Pons (tissue), 1 donor: ENCODE measurements at regions not wholly inside any gene's neighbourhood (a gene's known extent, or its start where the extent isn't known, plus 50 kb on each side); places are given as distances from the start of the nearest gene placed in this dataset.

ENCODE experiments used
- DNase-seq: peaks from one replicate; pipeline ENCODE4 v3.0.0-alpha.2; 2016; ENCODE audit warnings: low spot score

- no peak for DNase-seq
Observed at GRCh38 chr5:74188351-74189105, 452.0 kb downstream of the ENC1 start.

- DNase-seq = no peak
Observed at GRCh38 chr5:74187757-74188156, 452.8 kb downstream of the ENC1 start.

GRCh38 chr5:74186356-74187315 is 453.9 kb downstream of the ENC1 start:
- DNase-seq = no peak

GRCh38 chr5:74185599-74185998 is 454.9 kb downstream of the ENC1 start:
- no peak for DNase-seq

- DNase-seq = no peak
Observed at GRCh38 chr5:74184649-74185048, 455.9 kb downstream of the ENC1 start.

GRCh38 chr5:74183041-74183440 is 457.5 kb downstream of the ENC1 start:
- no peak for DNase-seq

GRCh38 chr5:74182603-74183002 is 457.9 kb downstream of the ENC1 start:
- DNase-seq = no peak

GRCh38 chr5:74179701-74180100 is 460.8 kb downstream of the ENC1 start:
- no peak for DNase-seq

GRCh38 chr5:74179179-74179578 is 461.3 kb downstream of the ENC1 start:
- peak; percentile 22 for DNase-seq

GRCh38 chr5:74177961-74178360 is 462.6 kb downstream of the ENC1 start:
- DNase-seq = no peak

- no peak for DNase-seq
Observed at GRCh38 chr5:74174366-74174765, 466.2 kb downstream of the ENC1 start.

GRCh38 chr5:74173665-74174064 is 466.9 kb downstream of the ENC1 start:
- no peak for DNase-seq

- no peak for DNase-seq
Observed at GRCh38 chr5:74173241-74173640, 467.3 kb downstream of the ENC1 start.

GRCh38 chr5:74169701-74170100 is 470.8 kb downstream of the ENC1 start:
- DNase-seq = no peak

GRCh38 chr5:74167930-74168315 is 472.6 kb downstream of the ENC1 start:
- no peak for DNase-seq

GRCh38 chr5:74167206-74167929 is 473.2 kb downstream of the ENC1 start:
- no peak for DNase-seq

GRCh38 chr5:74166064-74166463 is 474.5 kb downstream of the ENC1 start:
- DNase-seq = no peak

GRCh38 chr5:74164725-74165235 is 475.7 kb downstream of the ENC1 start:
- DNase-seq = no peak

GRCh38 chr5:74162524-74162923 is 478.0 kb downstream of the ENC1 start:
- no peak for DNase-seq

- DNase-seq = no peak
Observed at GRCh38 chr5:74161170-74161569, 479.4 kb downstream of the ENC1 start.

- no peak for DNase-seq
Observed at GRCh38 chr5:74156728-74157383, 483.7 kb downstream of the ENC1 start.

GRCh38 chr5:74155501-74155900 is 485.0 kb downstream of the ENC1 start:
- DNase-seq = no peak
